ENCODE measurements at regions not wholly inside any gene's neighbourhood (a gene's known extent, or its start where the extent isn't known, plus 50 kb on each side); places are given as distances from the start of the nearest gene placed in this dataset.

DNA sequence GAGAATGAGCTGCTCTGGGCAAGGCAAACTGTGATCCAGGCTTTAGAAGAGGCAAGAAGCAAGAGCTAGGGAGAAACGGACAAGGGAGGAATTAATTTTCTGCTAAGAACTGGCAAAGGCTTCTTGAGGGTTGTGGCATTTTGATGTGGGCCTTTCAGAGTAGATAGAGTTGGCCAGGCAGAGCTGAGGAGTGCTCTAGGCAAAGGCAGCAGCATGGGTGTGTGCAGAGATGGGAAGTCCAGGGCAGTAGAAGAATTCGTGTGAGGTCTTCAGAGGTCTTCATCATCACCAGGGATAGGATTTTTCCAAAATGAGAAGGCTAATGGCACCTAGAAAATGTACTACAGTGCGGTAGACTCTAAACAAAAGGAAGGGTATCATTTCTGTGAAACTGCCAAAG lies 237.8 kb downstream of the LTN1 start:
- TF ChIP-seq, protein P1, sequence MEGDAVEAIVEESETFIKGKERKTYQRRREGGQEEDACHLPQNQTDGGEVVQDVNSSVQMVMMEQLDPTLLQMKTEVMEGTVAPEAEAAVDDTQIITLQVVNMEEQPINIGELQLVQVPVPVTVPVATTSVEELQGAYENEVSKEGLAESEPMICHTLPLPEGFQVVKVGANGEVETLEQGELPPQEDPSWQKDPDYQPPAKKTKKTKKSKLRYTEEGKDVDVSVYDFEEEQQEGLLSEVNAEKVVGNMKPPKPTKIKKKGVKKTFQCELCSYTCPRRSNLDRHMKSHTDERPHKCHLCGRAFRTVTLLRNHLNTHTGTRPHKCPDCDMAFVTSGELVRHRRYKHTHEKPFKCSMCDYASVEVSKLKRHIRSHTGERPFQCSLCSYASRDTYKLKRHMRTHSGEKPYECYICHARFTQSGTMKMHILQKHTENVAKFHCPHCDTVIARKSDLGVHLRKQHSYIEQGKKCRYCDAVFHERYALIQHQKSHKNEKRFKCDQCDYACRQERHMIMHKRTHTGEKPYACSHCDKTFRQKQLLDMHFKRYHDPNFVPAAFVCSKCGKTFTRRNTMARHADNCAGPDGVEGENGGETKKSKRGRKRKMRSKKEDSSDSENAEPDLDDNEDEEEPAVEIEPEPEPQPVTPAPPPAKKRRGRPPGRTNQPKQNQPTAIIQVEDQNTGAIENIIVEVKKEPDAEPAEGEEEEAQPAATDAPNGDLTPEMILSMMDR (conservative IDR thresholded peaks at IDR 0.05; ENCODE audit: low read length), result no peak
- TF ChIP-seq EZH2phosphoT487 (IDR thresholded peaks at IDR 0.05; ENCODE audit: borderline replicate concordance), result no peak

All from Loucy (cell line).